K562 (cell line): ENCODE measurements at regions not wholly inside any gene's neighbourhood (a gene's known extent, or its start where the extent isn't known, plus 50 kb on each side); places are given as distances from the start of the nearest gene placed in this dataset.

Source experiments
- ATAC-seq: fragments of 200-7000 bp; cut with Tn5 transposase; 3 replicates; pipeline ENCODE4 v1.9.1; 2020; ENCODE audit warnings: moderate library complexity
- BruUV-seq: library from RNA; stranded (reverse); fragments of 400-500 nt; replicated peaks from 2 replicates; lab custom pipeline; 2021; lab: Mats Ljungman, UMichigan
- CTCF ChIA-PET: fragments of 300-600 bp; formaldehyde crosslinking; extraction: SDS; loops from one replicate; lab custom pipeline; 2021; ENCODE audit warnings: low intra/inter-chr PET ratio; lab: Yijun Ruan, JAX
- POLR2A ChIA-PET: fragments of 300-600, 350-650 bp; sonication (Branson Sonifier 250); formaldehyde crosslinking; extraction: SDS; loops from one replicate; lab custom pipeline; 2021; ENCODE audit warnings: antibody characterized with exemption, inconsistent platforms; lab: Yijun Ruan, JAX
- DNase-seq, 4 experiments: peaks; one replicate each; pipeline versions ENCODE4 v3.0.0 to v3.0.0-alpha.2; 2011 to 2018; ENCODE audit warnings: low spot score in 3 of 4, mixed read lengths in 3 of 4; ENCODE audit errors: extremely low read depth in 1 of 4
- FAIRE-seq: peaks from 2 replicates; lab custom pipeline; 2011; peaks lifted over from hg19 to GRCh38; lab: Jason Lieb, UNC
- H2AFZ ChIP-seq: 2 replicates; pipeline ENCODE4 v1.6.0; 2011; ENCODE audit warnings: low read depth, low read length, control low read depth, inconsistent platforms
- H3K27ac ChIP-seq: fragments of 200-600 bp; 3 replicates; pipeline ENCODE4 v1.8.0; 2011; ENCODE audit warnings: low read depth, mild to moderate bottlenecking, control low read depth, inconsistent platforms, low read length, moderate library complexity, mixed read lengths; ENCODE audit errors: extremely low read depth
- H3K27me3 ChIP-seq, 2 experiments: fragments of 300-600 bp in 1 of 2; 2 replicates in 1 of 2; 3 replicates in 1 of 2; pipeline versions ENCODE4 v1.6.0 to v1.8.0; 2011; ENCODE audit warnings: inconsistent platforms in 2 of 2, low read length in 2 of 2, mild to moderate bottlenecking in 1 of 2, mixed read lengths in 1 of 2, moderate library complexity in 1 of 2; ENCODE audit not compliant: control insufficient read depth in 2 of 2, insufficient read depth in 2 of 2
- H3K36me3 ChIP-seq: fragments of 300-600 bp; 3 replicates; pipeline ENCODE4 v1.8.0; 2011; ENCODE audit warnings: mild to moderate bottlenecking, low read length, inconsistent platforms; ENCODE audit not compliant: control insufficient read depth, insufficient read depth
- H3K4me1 ChIP-seq, 2 experiments: fragments of 200-600 bp in 1 of 2; replicated peaks in 1 of 2; 2 replicates in 1 of 2; 3 replicates in 1 of 2; pipeline versions ENCODE4 v1.5.1 to v1.8.0; 2011; ENCODE audit warnings: inconsistent platforms in 2 of 2, low read length in 2 of 2, mild to moderate bottlenecking in 1 of 2, mixed read lengths in 1 of 2, moderate library complexity in 1 of 2; ENCODE audit not compliant: control insufficient read depth in 2 of 2, insufficient read depth in 2 of 2
- H3K4me2 ChIP-seq: 2 replicates; pipeline ENCODE4 v1.6.1; 2011; ENCODE audit warnings: low read length, control low read depth, inconsistent platforms, mixed read lengths; ENCODE audit not compliant: insufficient read depth
- H3K4me3 ChIP-seq: fragments of 200-600 bp; sonication (generic), shearing (Covaris generic); 2 replicates; pipeline ENCODE4 v1.5.1; 2016; ENCODE audit warnings: control low read depth, inconsistent platforms
- H3K79me2 ChIP-seq: fragments of 200-600 bp; 3 replicates; pipeline ENCODE4 v1.8.0; 2011; ENCODE audit warnings: low read length, inconsistent platforms; ENCODE audit not compliant: control insufficient read depth, insufficient read depth
- H3K9ac ChIP-seq, 2 experiments: 2 replicates each; pipeline versions ENCODE4 v1.6.0 to v1.6.1; 2011; ENCODE audit warnings: low read depth in 2 of 2, low read length in 2 of 2, control low read depth in 1 of 2, inconsistent platforms in 1 of 2, mild to moderate bottlenecking in 1 of 2, mixed read lengths in 1 of 2; ENCODE audit not compliant: insufficient read depth in 1 of 2
- H3K9me1 ChIP-seq: one replicate; pipeline ENCODE4 v1.6.0; 2011; ENCODE audit warnings: inconsistent platforms, mild to moderate bottlenecking, low read length, moderate library complexity; ENCODE audit not compliant: control insufficient read depth, insufficient read depth
- H3K9me3 ChIP-seq: replicated peaks from 2 replicates; pipeline ENCODE4 v1.5.1; 2011; ENCODE audit warnings: low read depth, low read length, inconsistent platforms; ENCODE audit not compliant: control insufficient read depth, insufficient read depth
- H4K20me1 ChIP-seq: replicated peaks from 2 replicates; pipeline ENCODE4 v1.6.1; 2011; ENCODE audit warnings: low read length, inconsistent platforms, mixed read lengths; ENCODE audit not compliant: control insufficient read depth, insufficient read depth
- CBX2 ChIP-seq: fragments of 200-600 bp; sonication (generic); IDR thresholded peaks from one replicate; pipeline ENCODE4 v1.6.1; 2012; ENCODE audit warnings: mild to moderate bottlenecking, low read length, inconsistent platforms; ENCODE audit not compliant: insufficient read depth, poor library complexity, severe bottlenecking
- DMBX1 ChIP-seq: fragments of 250-450 bp; sonication (Bioruptor Pico); IDR thresholded peaks from 2 replicates; pipeline ENCODE4 v1.8.0; 2022; ENCODE audit warnings: inconsistent platforms, mild to moderate bottlenecking, moderate library complexity, borderline replicate concordance
- FOSL1 ChIP-seq: fragments of 200-800 bp; sonication (Bioruptor generic); conservative IDR thresholded peaks from 2 replicates; pipeline ENCODE4 v1.6.1; 2016; ENCODE audit warnings: missing genetic modification characterization, missing compliant biosample characterization
- GTF2F1 ChIP-seq: IDR thresholded peaks from 2 replicates; pipeline ENCODE4 v1.6.1; 2011; ENCODE audit warnings: low read depth, low read length, improper control_type of control experiment
- KLF13 ChIP-seq: fragments of 450-650 bp; IDR thresholded peaks from 2 replicates; pipeline ENCODE4 v1.6.1; 2016; ENCODE audit warnings: missing genetic modification characterization, low read depth, mild to moderate bottlenecking, missing compliant biosample characterization, moderate library complexity, borderline replicate concordance
- KLF6 ChIP-seq: fragments of 250-450 bp; sonication (Bioruptor Pico); IDR thresholded peaks from 2 replicates; pipeline ENCODE4 v1.4.0; 2020; ENCODE audit warnings: mild to moderate bottlenecking, moderate library complexity, borderline replicate concordance
- MEF2A ChIP-seq: IDR thresholded peaks from 2 replicates; pipeline ENCODE4 v1.6.1; 2011; ENCODE audit warnings: low read depth, mild to moderate bottlenecking, low read length, moderate library complexity; ENCODE audit not compliant: control insufficient read depth
- MXI1 ChIP-seq: IDR thresholded peaks from 2 replicates; pipeline ENCODE4 v1.6.1; 2011; ENCODE audit warnings: low read depth, mild to moderate bottlenecking, improper control_type of control experiment, low read length
- PPARD ChIP-seq: fragments of 250-450 bp; sonication (Bioruptor Pico); IDR thresholded peaks from 2 replicates; pipeline ENCODE4 v1.8.0; 2022; ENCODE audit warnings: inconsistent platforms, mild to moderate bottlenecking, moderate library complexity
- RBM15 ChIP-seq: fragments of 200-400 bp; formaldehyde crosslinking; IDR thresholded peaks from 2 replicates; pipeline ENCODE4 v1.6.1; 2018; ENCODE audit warnings: mild to moderate bottlenecking, low read length, moderate library complexity; ENCODE audit not compliant: insufficient read depth
- SMAD2 ChIP-seq: fragments of 150-350 bp; IDR thresholded peaks from 2 replicates; pipeline ENCODE4 v1.6.1; 2014; ENCODE audit warnings: low read depth, mild to moderate bottlenecking, low read length
- SREBF1 ChIP-seq: fragments of 150-350 bp; IDR thresholded peaks from 2 replicates; pipeline ENCODE4 v1.6.1; 2014; ENCODE audit warnings: antibody characterized with exemption, low read depth, low read length, borderline replicate concordance
- VEZF1 ChIP-seq: fragments of 200-800 bp; sonication (Bioruptor generic); IDR thresholded peaks from 2 replicates; pipeline ENCODE4 v1.6.1; 2017; ENCODE audit warnings: missing genetic modification characterization, missing compliant biosample characterization
- ZNF324 ChIP-seq: fragments of 250-450 bp; sonication (Bioruptor Pico); IDR thresholded peaks from 2 replicates; pipeline ENCODE4 v1.4.0; 2020; ENCODE audit warnings: mild to moderate bottlenecking
- ZNF696 ChIP-seq: fragments of 250-450 bp; sonication (Bioruptor Pico); conservative IDR thresholded peaks from 2 replicates; pipeline ENCODE4 v1.4.0; 2020; ENCODE audit warnings: mild to moderate bottlenecking, moderate library complexity
- WGBS: fragments of 100-300 bp; shearing (Covaris generic); methylation state at CpG from one replicate; pipeline ENCODE4 v1.1.6; 2016; ENCODE audit warnings: low coverage, mixed read lengths; ENCODE audit not compliant: insufficient coverage; ENCODE audit errors: missing lambda C conversion rate; 5-methylcytosine and 5-hydroxymethylcytosine counted together
- in situ Hi-C: fragments of 300-500 bp; cut with MboI; formaldehyde crosslinking; loops from 4 replicates; pipeline ENCODE4 v1.15.0; 2018; ENCODE audit warnings: inconsistent platforms, mixed read lengths
- intact Hi-C: fragments of 100-400 bp; cut with micrococcal nuclease; formaldehyde crosslinking; loops from 2 replicates; pipeline ENCODE4 v1.14.2; 2022
- TF ChIP-seq, protein P1 (sequence below): fragments of 250-450 bp; sonication (Bioruptor Pico); IDR thresholded peaks from 2 replicates; pipeline ENCODE4 v1.8.0; 2021; ENCODE audit warnings: borderline replicate concordance, mild to moderate bottlenecking, moderate library complexity; ENCODE audit not compliant: poor library complexity, severe bottlenecking
- TF ChIP-seq, protein P2 (sequence below): fragments of 450-650 bp; IDR thresholded peaks from 2 replicates; pipeline ENCODE4 v1.6.1; 2016; ENCODE audit warnings: missing biosample characterization, missing genetic modification characterization
- TF ChIP-seq, protein P3 (sequence below): fragments of 450-650 bp; IDR thresholded peaks from 2 replicates; pipeline ENCODE4 v1.7.1; 2018; ENCODE audit warnings: mild to moderate bottlenecking, low read depth; ENCODE audit not compliant: partially characterized antibody

- no peak overlapping the region for H3K9ac ChIP-seq
- no TSS peak for BruUV-seq
- H3K36me3 ChIP-seq, result no peaks in the 10 kb centered on the region
- H3K79me2 ChIP-seq, result no peaks in the 10 kb centered on the region
- ATAC-seq, result no peak
- TF ChIP-seq MXI1 (no peak), SREBF1 (no peak), KLF6 (no peak), RBM15 (no peak), CBX2 (no peak), PPARD (CRISPR knock-in tag) (no peak), ZNF696 (no peak), ZNF324 (no peak), FOSL1 (tag) (no peak), MEF2A (no peak), GTF2F1 (no peak), KLF13 (tag) (no peak), VEZF1 (CRISPR knock-in tag) (no peak), SMAD2 (no peak), DMBX1 (CRISPR knock-in tag) (no peak)
- TF ChIP-seq, protein P1, sequence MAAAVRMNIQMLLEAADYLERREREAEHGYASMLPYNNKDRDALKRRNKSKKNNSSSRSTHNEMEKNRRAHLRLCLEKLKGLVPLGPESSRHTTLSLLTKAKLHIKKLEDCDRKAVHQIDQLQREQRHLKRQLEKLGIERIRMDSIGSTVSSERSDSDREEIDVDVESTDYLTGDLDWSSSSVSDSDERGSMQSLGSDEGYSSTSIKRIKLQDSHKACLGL (CRISPR knock-in tag), result no peak
- TF ChIP-seq, protein P2, sequence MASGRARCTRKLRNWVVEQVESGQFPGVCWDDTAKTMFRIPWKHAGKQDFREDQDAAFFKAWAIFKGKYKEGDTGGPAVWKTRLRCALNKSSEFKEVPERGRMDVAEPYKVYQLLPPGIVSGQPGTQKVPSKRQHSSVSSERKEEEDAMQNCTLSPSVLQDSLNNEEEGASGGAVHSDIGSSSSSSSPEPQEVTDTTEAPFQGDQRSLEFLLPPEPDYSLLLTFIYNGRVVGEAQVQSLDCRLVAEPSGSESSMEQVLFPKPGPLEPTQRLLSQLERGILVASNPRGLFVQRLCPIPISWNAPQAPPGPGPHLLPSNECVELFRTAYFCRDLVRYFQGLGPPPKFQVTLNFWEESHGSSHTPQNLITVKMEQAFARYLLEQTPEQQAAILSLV (tag), result no peak
- TF ChIP-seq, protein P3, sequence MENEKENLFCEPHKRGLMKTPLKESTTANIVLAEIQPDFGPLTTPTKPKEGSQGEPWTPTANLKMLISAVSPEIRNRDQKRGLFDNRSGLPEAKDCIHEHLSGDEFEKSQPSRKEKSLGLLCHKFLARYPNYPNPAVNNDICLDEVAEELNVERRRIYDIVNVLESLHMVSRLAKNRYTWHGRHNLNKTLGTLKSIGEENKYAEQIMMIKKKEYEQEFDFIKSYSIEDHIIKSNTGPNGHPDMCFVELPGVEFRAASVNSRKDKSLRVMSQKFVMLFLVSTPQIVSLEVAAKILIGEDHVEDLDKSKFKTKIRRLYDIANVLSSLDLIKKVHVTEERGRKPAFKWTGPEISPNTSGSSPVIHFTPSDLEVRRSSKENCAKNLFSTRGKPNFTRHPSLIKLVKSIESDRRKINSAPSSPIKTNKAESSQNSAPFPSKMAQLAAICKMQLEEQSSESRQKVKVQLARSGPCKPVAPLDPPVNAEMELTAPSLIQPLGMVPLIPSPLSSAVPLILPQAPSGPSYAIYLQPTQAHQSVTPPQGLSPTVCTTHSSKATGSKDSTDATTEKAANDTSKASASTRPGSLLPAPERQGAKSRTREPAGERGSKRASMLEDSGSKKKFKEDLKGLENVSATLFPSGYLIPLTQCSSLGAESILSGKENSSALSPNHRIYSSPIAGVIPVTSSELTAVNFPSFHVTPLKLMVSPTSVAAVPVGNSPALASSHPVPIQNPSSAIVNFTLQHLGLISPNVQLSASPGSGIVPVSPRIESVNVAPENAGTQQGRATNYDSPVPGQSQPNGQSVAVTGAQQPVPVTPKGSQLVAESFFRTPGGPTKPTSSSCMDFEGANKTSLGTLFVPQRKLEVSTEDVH, result no peak
- H3K9me3 ChIP-seq, result no peaks in the 10 kb centered on the region
- H3K27ac ChIP-seq, result no peak overlapping the region
- H4K20me1 ChIP-seq, result no peaks in the 10 kb centered on the region
- H3K4me1 ChIP-seq, result no peaks in the 10 kb centered on the region
- POLR2A ChIA-PET, result no interaction called here
- no peaks in the 10 kb centered on the region for H3K27me3 ChIP-seq
- H3K4me2 ChIP-seq, result no peak overlapping the region
- FAIRE-seq, result no peak
- in situ Hi-C loops, result no loop called here
- CTCF ChIA-PET, result no interaction called here
- no peak overlapping the region for H2AFZ ChIP-seq
- no peaks in the 10 kb centered on the region for H3K9me1 ChIP-seq
- intact Hi-C loops, result no loop called here
- no peak overlapping the region for H3K4me3 ChIP-seq
- WGBS, result 11% methylated on average over 2 of the region's 2 CpGs
- no peak for DNase-seq
Measured at GRCh38 chr6:144697369-144697760, 412.2 kb downstream of the UTRN start.
